ENCODE measurements at regions not wholly inside any gene's neighbourhood (a gene's known extent, or its start where the extent isn't known, plus 50 kb on each side); places are given as distances from the start of the nearest gene placed in this dataset.

DNA sequence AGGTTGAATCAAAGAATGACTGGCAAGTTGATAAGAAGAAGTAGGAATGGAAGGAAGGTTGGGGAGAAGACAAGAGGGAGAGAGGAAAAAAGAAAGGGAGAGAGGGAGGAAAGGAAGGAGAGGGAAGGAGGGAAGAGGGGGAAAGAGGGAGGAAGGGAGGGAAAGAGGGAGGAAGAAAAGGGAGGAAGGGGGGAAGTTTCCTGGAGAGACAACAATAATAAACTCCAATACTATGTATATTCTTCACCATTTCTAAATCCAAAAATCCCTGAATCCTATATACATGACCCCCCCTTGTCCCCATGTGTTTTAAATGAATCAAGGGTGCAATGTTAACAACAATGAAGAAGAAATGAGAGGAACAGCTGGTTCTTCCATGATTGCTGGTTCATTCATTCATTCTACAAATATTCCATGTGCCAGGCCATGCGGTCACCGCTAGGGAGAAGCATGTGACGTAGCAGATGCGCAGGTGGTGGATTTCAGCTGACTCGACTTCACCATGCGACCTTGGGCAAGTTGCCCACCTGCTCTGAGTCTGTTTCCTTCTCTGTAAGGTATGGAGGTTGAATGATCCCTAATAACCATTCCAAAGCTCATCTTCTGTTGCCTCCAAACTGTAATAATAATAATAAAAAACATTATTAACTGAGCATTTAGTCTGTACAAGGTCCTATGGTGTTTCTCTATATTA is 77.6 kb downstream of the EN1 start:
- H3K9ac ChIP-seq (ENCODE audit: insufficient read depth in 1 of 2, low read depth in 2 of 2, low read length in 2 of 2), result no peak overlapping the region
- ChIA-PET POLR2A (interaction anchor here (0.6 to 1.3 kb wide), 2 partner anchors 9 to 73 kb away, joined by 3 to 4 read pairs; no protein-coding TSS in a partner anchor), CTCF (ENCODE audit: low intra/inter-chr PET ratio) (no interaction called here)
- ATAC-seq, result no peak
- no peak overlapping the region for H2AFZ ChIP-seq (ENCODE audit: low read depth, low read length)
- peaks cover 4 to 12% of the 10 kb centered on the region in 2 experiments; a peak in 4 of 5 replicates for H3K4me1 ChIP-seq (replicated peaks in 1 of 2; ENCODE audit: control insufficient read depth in 2 of 2, insufficient read depth in 2 of 2, low read length in 2 of 2)
- no peaks in the 10 kb centered on the region for H3K79me2 ChIP-seq (ENCODE audit: control insufficient read depth, insufficient read depth, low read length)
- H3K9me3 ChIP-seq (replicated peaks; ENCODE audit: control insufficient read depth, insufficient read depth, low read depth, low read length), result no peaks in the 10 kb centered on the region
- WGBS (ENCODE audit: insufficient coverage, low coverage, missing lambda C conversion rate), result 61% methylated on average over 6 of the region's 6 CpGs
- H3K36me3 ChIP-seq (ENCODE audit: control insufficient read depth, insufficient read depth, low read length), result no peaks in the 10 kb centered on the region
- no peak for DNase-seq (ENCODE audit: extremely low read depth in 1 of 4, low spot score in 3 of 4)
- H4K20me1 ChIP-seq (replicated peaks; ENCODE audit: control insufficient read depth, insufficient read depth, low read length), result no peaks in the 10 kb centered on the region
- intact Hi-C loops (cut with micrococcal nuclease) (loop anchor here (10.0 kb wide), 1 partner anchor 75 kb away; the partner anchor contains the start of gene EN1), in situ Hi-C loops (cut with MboI) (no loop called here)
- H3K9me1 ChIP-seq (ENCODE audit: control insufficient read depth, insufficient read depth, low read length), result no peaks in the 10 kb centered on the region
- H3K27ac ChIP-seq (ENCODE audit: extremely low read depth, low read depth, low read length), result no peak overlapping the region
- H3K4me2 ChIP-seq (ENCODE audit: insufficient read depth, low read length), result no peak overlapping the region
- BruUV-seq (replicated peaks), result no TSS peak
- H3K27me3 ChIP-seq (ENCODE audit: control insufficient read depth in 2 of 2, insufficient read depth in 2 of 2, low read length in 2 of 2), result no peaks in the 10 kb centered on the region; a peak in 1 of 5 replicates
- no peak for FAIRE-seq
- no peak overlapping the region for H3K4me3 ChIP-seq
- TF ChIP-seq RAD21 (CRISPR knock-in tag; conservative IDR thresholded peaks at IDR 0.05 in 1 of 2, IDR thresholded peaks at IDR 0.05 in 1 of 2) (no peak), TFAM (CRISPR knock-in tag; conservative IDR thresholded peaks at IDR 0.05) (no peak), KDM1A (IDR thresholded peaks at IDR 0.05) (no peak), HNRNPH1 (optimal IDR thresholded peaks at IDR 0.05; ENCODE audit: low read depth, low read length) (no peak), ETV6 (IDR thresholded peaks at IDR 0.05; ENCODE audit: borderline replicate concordance in 1 of 2, low read depth in 2 of 2, low read length in 1 of 2) (no peak), ETV6 (CRISPR knock-in tag; IDR thresholded peaks at IDR 0.05; ENCODE audit: borderline replicate concordance) (no peak), JUND (IDR thresholded peaks at IDR 0.05; ENCODE audit: borderline replicate concordance, low read depth, low read length) (no peak), JUND (tag; IDR thresholded peaks at IDR 0.05; ENCODE audit: borderline replicate concordance, low read depth, low read length) (no peak), HNRNPK (IDR thresholded peaks at IDR 0.05; ENCODE audit: low read depth, low read length, poor library complexity, severe bottlenecking) (peak; percentile 46), BRCA1 (IDR thresholded peaks at IDR 0.05) (no peak), BRCA1 (CRISPR knock-in tag; IDR thresholded peaks at IDR 0.05) (no peak), DACH1 (IDR thresholded peaks at IDR 0.05; ENCODE audit: partially characterized antibody) (no peak), MCM7 (IDR thresholded peaks at IDR 0.05) (no peak), MAFG (tag; conservative IDR thresholded peaks at IDR 0.05) (no peak), ZNF785 (CRISPR knock-in tag; IDR thresholded peaks at IDR 0.05) (no peak)
- TF ChIP-seq, protein P1, sequence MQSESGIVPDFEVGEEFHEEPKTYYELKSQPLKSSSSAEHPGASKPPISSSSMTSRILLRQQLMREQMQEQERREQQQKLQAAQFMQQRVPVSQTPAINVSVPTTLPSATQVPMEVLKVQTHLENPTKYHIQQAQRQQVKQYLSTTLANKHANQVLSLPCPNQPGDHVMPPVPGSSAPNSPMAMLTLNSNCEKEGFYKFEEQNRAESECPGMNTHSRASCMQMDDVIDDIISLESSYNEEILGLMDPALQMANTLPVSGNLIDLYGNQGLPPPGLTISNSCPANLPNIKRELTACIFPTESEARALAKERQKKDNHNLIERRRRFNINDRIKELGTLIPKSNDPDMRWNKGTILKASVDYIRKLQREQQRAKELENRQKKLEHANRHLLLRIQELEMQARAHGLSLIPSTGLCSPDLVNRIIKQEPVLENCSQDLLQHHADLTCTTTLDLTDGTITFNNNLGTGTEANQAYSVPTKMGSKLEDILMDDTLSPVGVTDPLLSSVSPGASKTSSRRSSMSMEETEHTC (IDR thresholded peaks at IDR 0.05), result no peak
- TF ChIP-seq, protein P2, sequence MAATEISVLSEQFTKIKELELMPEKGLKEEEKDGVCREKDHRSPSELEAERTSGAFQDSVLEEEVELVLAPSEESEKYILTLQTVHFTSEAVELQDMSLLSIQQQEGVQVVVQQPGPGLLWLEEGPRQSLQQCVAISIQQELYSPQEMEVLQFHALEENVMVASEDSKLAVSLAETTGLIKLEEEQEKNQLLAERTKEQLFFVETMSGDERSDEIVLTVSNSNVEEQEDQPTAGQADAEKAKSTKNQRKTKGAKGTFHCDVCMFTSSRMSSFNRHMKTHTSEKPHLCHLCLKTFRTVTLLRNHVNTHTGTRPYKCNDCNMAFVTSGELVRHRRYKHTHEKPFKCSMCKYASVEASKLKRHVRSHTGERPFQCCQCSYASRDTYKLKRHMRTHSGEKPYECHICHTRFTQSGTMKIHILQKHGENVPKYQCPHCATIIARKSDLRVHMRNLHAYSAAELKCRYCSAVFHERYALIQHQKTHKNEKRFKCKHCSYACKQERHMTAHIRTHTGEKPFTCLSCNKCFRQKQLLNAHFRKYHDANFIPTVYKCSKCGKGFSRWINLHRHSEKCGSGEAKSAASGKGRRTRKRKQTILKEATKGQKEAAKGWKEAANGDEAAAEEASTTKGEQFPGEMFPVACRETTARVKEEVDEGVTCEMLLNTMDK (IDR thresholded peaks at IDR 0.05; ENCODE audit: borderline replicate concordance, insufficient read depth, low read depth, low read length, poor library complexity, severe bottlenecking), result no peak
- TF ChIP-seq, protein P3, sequence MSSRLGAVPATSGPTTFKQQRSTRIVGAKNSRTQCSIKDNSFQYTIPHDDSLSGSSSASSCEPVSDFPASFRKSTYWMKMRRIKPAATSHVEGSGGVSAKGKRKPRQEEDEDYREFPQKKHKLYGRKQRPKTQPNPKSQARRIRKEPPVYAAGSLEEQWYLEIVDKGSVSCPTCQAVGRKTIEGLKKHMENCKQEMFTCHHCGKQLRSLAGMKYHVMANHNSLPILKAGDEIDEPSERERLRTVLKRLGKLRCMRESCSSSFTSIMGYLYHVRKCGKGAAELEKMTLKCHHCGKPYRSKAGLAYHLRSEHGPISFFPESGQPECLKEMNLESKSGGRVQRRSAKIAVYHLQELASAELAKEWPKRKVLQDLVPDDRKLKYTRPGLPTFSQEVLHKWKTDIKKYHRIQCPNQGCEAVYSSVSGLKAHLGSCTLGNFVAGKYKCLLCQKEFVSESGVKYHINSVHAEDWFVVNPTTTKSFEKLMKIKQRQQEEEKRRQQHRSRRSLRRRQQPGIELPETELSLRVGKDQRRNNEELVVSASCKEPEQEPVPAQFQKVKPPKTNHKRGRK (tag; IDR thresholded peaks at IDR 0.05), result 0 out of 2 replicates have a peak, but pooled peaks have one; percentile 28

Measured in K562 (cell line).